HEK293 (cell line): ENCODE measurements at regions not wholly inside any gene's neighbourhood (a gene's known extent, or its start where the extent isn't known, plus 50 kb on each side); places are given as distances from the start of the nearest gene placed in this dataset.

Experiments
- CTCF ChIA-PET: fragments of 350-600 bp; formaldehyde crosslinking; extraction: SDS; loops from one replicate; lab custom pipeline; 2021; ENCODE audit warnings: antibody characterized with exemption; lab: Yijun Ruan, JAX
- POLR2A ChIA-PET: fragments of 300-600 bp; formaldehyde crosslinking; extraction: SDS; loops from one replicate; lab custom pipeline; 2020; ENCODE audit warnings: antibody characterized with exemption, inconsistent platforms; lab: Yijun Ruan, JAX
- H3K27ac ChIP-seq: fragments of 200-500 bp; sonication (Bioruptor generic); 2 replicates; pipeline ENCODE4 v1.5.1; 2014; ENCODE audit warnings: low read depth, low read length, control low read depth, inconsistent platforms; ENCODE audit errors: extremely low read depth
- H3K36me3 ChIP-seq, 2 experiments: fragments of 200-500 bp in 1 of 2; sonication (Bioruptor generic) in 1 of 2; 1 replicate in 1 of 2; 2 replicates in 1 of 2; pipeline ENCODE4 v1.5.1; 2014 to 2017; ENCODE audit warnings: inconsistent platforms in 2 of 2, low read length in 2 of 2; ENCODE audit not compliant: control insufficient read depth in 2 of 2, insufficient read depth in 1 of 2
- H3K4me1 ChIP-seq: fragments of 200-500 bp; sonication (Bioruptor generic); 2 replicates; pipeline ENCODE4 v1.5.1; 2014; ENCODE audit warnings: mild to moderate bottlenecking, low read length, inconsistent platforms; ENCODE audit not compliant: control insufficient read depth, insufficient read depth
- H3K4me3 ChIP-seq: 2 replicates; pipeline ENCODE4 v1.5.1; 2011; ENCODE audit warnings: low read depth, mild to moderate bottlenecking, control low read depth, low read length, moderate library complexity
- H3K9me3 ChIP-seq: fragments of 200-500 bp; sonication (Bioruptor generic); 2 replicates; pipeline ENCODE4 v1.5.1; 2014; ENCODE audit warnings: low read depth, low read length, inconsistent platforms; ENCODE audit not compliant: control insufficient read depth, insufficient read depth
- ATF2 ChIP-seq: fragments of 450-650 bp; formaldehyde crosslinking; IDR thresholded peaks from 2 replicates; pipeline ENCODE4 v1.5.1; 2016; ENCODE audit warnings: missing biosample characterization, missing genetic modification characterization, low read depth
- GLIS2 ChIP-seq: fragments of 450-650 bp; formaldehyde crosslinking; IDR thresholded peaks from 2 replicates; pipeline ENCODE4 v1.5.1; 2016; ENCODE audit warnings: missing biosample characterization, missing genetic modification characterization
- HIC1 ChIP-seq: fragments of 450-650 bp; formaldehyde crosslinking; IDR thresholded peaks from 2 replicates; pipeline ENCODE4 v1.5.1; 2016; ENCODE audit warnings: missing biosample characterization, missing genetic modification characterization
- MZF1 ChIP-seq: fragments of 450-650 bp; formaldehyde crosslinking; IDR thresholded peaks from 2 replicates; pipeline ENCODE4 v1.5.1; 2017; ENCODE audit warnings: missing biosample characterization, missing genetic modification characterization, borderline replicate concordance
- RBAK ChIP-seq: fragments of 450-650 bp; formaldehyde crosslinking; IDR thresholded peaks from 2 replicates; pipeline ENCODE4 v1.5.1; 2016; ENCODE audit warnings: missing biosample characterization, missing genetic modification characterization
- REST ChIP-seq: fragments of 450-650 bp; formaldehyde crosslinking; IDR thresholded peaks from 2 replicates; pipeline ENCODE4 v1.5.1; 2016; ENCODE audit warnings: missing biosample characterization, missing genetic modification characterization
- SETDB1 ChIP-seq: IDR thresholded peaks from one replicate; pipeline ENCODE4 v1.6.1; 2017; ENCODE audit warnings: mild to moderate bottlenecking, low read length, moderate library complexity, mixed read lengths; ENCODE audit not compliant: insufficient read length
- YY1 ChIP-seq: fragments of 450-650 bp; formaldehyde crosslinking; IDR thresholded peaks from 2 replicates; pipeline ENCODE4 v1.5.1; 2018; ENCODE audit warnings: missing biosample characterization, missing genetic modification characterization
- ZBTB1 ChIP-seq: fragments of 450-650 bp; formaldehyde crosslinking; IDR thresholded peaks from 2 replicates; pipeline ENCODE4 v1.5.1; 2016; ENCODE audit warnings: missing biosample characterization, missing genetic modification characterization
- ZBTB10 ChIP-seq: fragments of 450-650 bp; formaldehyde crosslinking; IDR thresholded peaks from 2 replicates; pipeline ENCODE4 v1.5.1; 2016; ENCODE audit warnings: missing biosample characterization, missing genetic modification characterization
- ZBTB7A ChIP-seq: fragments of 450-650 bp; formaldehyde crosslinking; IDR thresholded peaks from 2 replicates; pipeline ENCODE4 v1.5.1; 2016; ENCODE audit warnings: low read depth, missing biosample characterization, missing genetic modification characterization
- ZEB2 ChIP-seq: fragments of 450-650 bp; formaldehyde crosslinking; IDR thresholded peaks from 2 replicates; pipeline ENCODE4 v1.5.1; 2016; ENCODE audit warnings: missing biosample characterization, missing genetic modification characterization
- ZFP37 ChIP-seq: fragments of 450-650 bp; formaldehyde crosslinking; IDR thresholded peaks from 2 replicates; pipeline ENCODE4 v1.5.1; 2016; ENCODE audit warnings: missing biosample characterization, missing genetic modification characterization
- ZFP69B ChIP-seq: fragments of 450-650 bp; formaldehyde crosslinking; IDR thresholded peaks from 2 replicates; pipeline ENCODE4 v1.5.1; 2016; ENCODE audit warnings: missing biosample characterization, missing genetic modification characterization
- ZNF184 ChIP-seq: fragments of 450-650 bp; IDR thresholded peaks from 2 replicates; pipeline ENCODE4 v1.5.1; 2018; ENCODE audit warnings: missing biosample characterization, mild to moderate bottlenecking, missing genetic modification characterization
- ZNF202 ChIP-seq: fragments of 450-650 bp; formaldehyde crosslinking; IDR thresholded peaks from 2 replicates; pipeline ENCODE4 v1.5.1; 2016; ENCODE audit warnings: missing biosample characterization, missing genetic modification characterization, borderline replicate concordance
- ZNF266 ChIP-seq: fragments of 450-650 bp; formaldehyde crosslinking; IDR thresholded peaks from 2 replicates; pipeline ENCODE4 v1.5.1; 2016; ENCODE audit warnings: missing biosample characterization, missing genetic modification characterization, low read depth
- ZNF311 ChIP-seq: fragments of 450-650 bp; formaldehyde crosslinking; IDR thresholded peaks from 2 replicates; pipeline ENCODE4 v1.5.1; 2017; ENCODE audit warnings: missing biosample characterization, missing genetic modification characterization, borderline replicate concordance
- ZNF391 ChIP-seq: fragments of 450-650 bp; formaldehyde crosslinking; IDR thresholded peaks from 2 replicates; pipeline ENCODE4 v1.5.1; 2016; ENCODE audit warnings: low read depth, missing biosample characterization, missing genetic modification characterization, borderline replicate concordance
- ZNF473 ChIP-seq: fragments of 450-650 bp; formaldehyde crosslinking; IDR thresholded peaks from 2 replicates; pipeline ENCODE4 v1.5.1; 2017; ENCODE audit warnings: missing biosample characterization, missing genetic modification characterization
- ZNF530 ChIP-seq: fragments of 450-650 bp; formaldehyde crosslinking; IDR thresholded peaks from 2 replicates; pipeline ENCODE4 v1.5.1; 2016; ENCODE audit warnings: low read depth, missing biosample characterization, missing genetic modification characterization
- ZNF544 ChIP-seq: fragments of 450-650 bp; formaldehyde crosslinking; IDR thresholded peaks from 2 replicates; pipeline ENCODE4 v1.5.0; 2017; ENCODE audit warnings: missing biosample characterization, missing genetic modification characterization
- ZNF585B ChIP-seq: fragments of 450-650 bp; formaldehyde crosslinking; IDR thresholded peaks from 2 replicates; pipeline ENCODE4 v1.5.1; 2016; ENCODE audit warnings: missing biosample characterization, missing genetic modification characterization
- ZNF596 ChIP-seq: fragments of 450-650 bp; IDR thresholded peaks from 2 replicates; pipeline ENCODE4 v1.5.0; 2018; ENCODE audit warnings: missing biosample characterization, mild to moderate bottlenecking, missing genetic modification characterization, moderate library complexity
- ZNF837 ChIP-seq: fragments of 450-650 bp; formaldehyde crosslinking; IDR thresholded peaks from 2 replicates; pipeline ENCODE4 v1.5.1; 2016; ENCODE audit warnings: missing biosample characterization, missing genetic modification characterization
- ZXDB ChIP-seq: fragments of 450-650 bp; formaldehyde crosslinking; IDR thresholded peaks from 2 replicates; pipeline ENCODE4 v1.5.1; 2016; ENCODE audit warnings: missing biosample characterization, missing genetic modification characterization

- TF ChIP-seq ZNF202 (tag by site-specific recombination): no peak
Measured at GRCh38 chr4:114062499-114062898, 83.1 kb upstream of the ARSJ start (continued).

GRCh38 chr4:114072781-114073180 lies 93.3 kb upstream of the ARSJ start:
- TF ChIP-seq ZNF391 (tag by site-specific recombination) (no peak), ZEB2 (tag by site-specific recombination) (no peak), ZNF266 (no peak), ATF2 (tag by site-specific recombination) (no peak), RBAK (no peak), ZNF473 (tag by site-specific recombination) (no peak), ZNF544 (no peak), ZFP37 (tag by site-specific recombination) (no peak), ZNF530 (tag by site-specific recombination) (no peak), YY1 (tag by site-specific recombination) (no peak), ZBTB1 (tag by site-specific recombination) (no peak), ZNF837 (no peak), ZNF311 (tag by site-specific recombination) (no peak), ZXDB (tag by site-specific recombination) (no peak), ZFP69B (tag by site-specific recombination) (no peak), REST (tag by site-specific recombination) (no peak), SETDB1 (no peak), GLIS2 (no peak)
- Histone ChIP-seq H3K27ac (no peak overlapping the region), H3K36me3 (no peaks in the 10 kb centered on the region), H3K9me3 (no peaks in the 10 kb centered on the region), H3K4me1 (no peaks in the 10 kb centered on the region), H3K4me3 (no peak overlapping the region)
- ChIA-PET CTCF (interaction anchor here (0.6 to 1.7 kb wide), 2 partner anchors 122 to 290 kb away, joined by 4 to 10 read pairs; no protein-coding TSS in a partner anchor), POLR2A (no interaction called here)

- Histone ChIP-seq H3K36me3 (no peaks in the 10 kb centered on the region), H3K9me3 (no peaks in the 10 kb centered on the region), H3K4me1 (no peaks in the 10 kb centered on the region), H3K4me3 (no peak overlapping the region), H3K27ac (no peak overlapping the region)
- CTCF ChIA-PET: interaction anchor here (0.6 kb wide), 1 partner anchor 13 kb away, joined by 3 read pairs; no protein-coding TSS in a partner anchor
- POLR2A ChIA-PET: no interaction called here
- TF ChIP-seq ZBTB10 (tag by site-specific recombination) (no peak), ZNF585B (tag by site-specific recombination) (no peak), MZF1 (no peak), ZNF837 (no peak), HIC1 (tag by site-specific recombination) (no peak), ZNF596 (tag by site-specific recombination) (no peak), ZNF184 (tag by site-specific recombination) (no peak), ZBTB7A (tag by site-specific recombination) (no peak)
Measured at GRCh38 chr4:114076899-114077570, 97.6 kb upstream of the ARSJ start.
